RPMI7951 (cell line): ENCODE measurements at regions not wholly inside any gene's neighbourhood (a gene's known extent, or its start where the extent isn't known, plus 50 kb on each side); places are given as distances from the start of the nearest gene placed in this dataset.
"Not testable (repeated sequence)": the region's sequence is repeated elsewhere in the genome, so short reads cannot be mapped to it uniquely, and the experiment has no call there.

Experiments used
- DNase-seq: peaks from one replicate; pipeline ENCODE4 v3.0.0-alpha.2; 2012; ENCODE audit warnings: low read depth

DNA sequence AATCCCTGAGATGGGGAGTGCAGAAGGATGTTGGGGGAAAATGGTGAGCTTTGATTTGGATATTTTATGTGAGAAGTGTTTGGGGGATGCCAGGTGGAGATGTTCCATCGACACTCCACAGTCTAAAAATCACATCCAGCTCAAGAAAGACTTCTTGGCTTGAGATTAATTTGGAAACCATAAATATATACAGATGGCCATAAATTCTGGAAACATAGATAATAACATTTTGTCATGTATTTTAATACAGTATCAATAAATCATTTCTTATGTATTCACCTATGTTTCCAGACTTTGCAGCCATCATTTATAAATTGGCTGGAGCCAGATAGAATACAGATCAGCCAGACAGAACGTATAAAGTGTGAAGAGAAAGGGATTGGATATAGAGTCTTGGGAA, 245.5 kb upstream of the DDHD1 start:
- DNase-seq, result no peak

- DNase-seq, result not testable (repeated sequence)
Measured at GRCh38 chr14:53395267-53395666, 242.1 kb upstream of the DDHD1 start.

GRCh38 chr14:53391631-53392285, 238.6 kb upstream of the DDHD1 start:
- DNase-seq, result peak; percentile 94

DNA sequence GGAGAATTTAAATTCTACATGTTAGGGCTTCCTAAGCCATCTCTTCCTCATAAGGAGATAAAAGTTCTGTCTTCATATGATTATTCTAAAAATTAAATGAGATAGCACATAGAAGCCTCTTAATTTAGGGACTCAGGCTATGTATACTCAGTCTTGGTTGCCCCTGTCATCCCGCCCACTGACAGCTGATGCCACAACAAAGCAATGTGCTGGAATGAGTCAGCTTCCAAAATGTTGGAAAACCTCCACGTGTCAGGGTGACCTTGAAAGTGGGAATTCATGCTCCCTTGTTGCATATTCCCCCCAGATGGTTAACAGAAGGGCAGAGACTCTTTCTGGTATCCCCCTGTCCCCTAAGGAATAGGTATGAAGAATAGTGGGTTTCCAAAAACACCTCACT, 238.0 kb upstream of the DDHD1 start:
- DNase-seq, result peak; percentile 92

DNA sequence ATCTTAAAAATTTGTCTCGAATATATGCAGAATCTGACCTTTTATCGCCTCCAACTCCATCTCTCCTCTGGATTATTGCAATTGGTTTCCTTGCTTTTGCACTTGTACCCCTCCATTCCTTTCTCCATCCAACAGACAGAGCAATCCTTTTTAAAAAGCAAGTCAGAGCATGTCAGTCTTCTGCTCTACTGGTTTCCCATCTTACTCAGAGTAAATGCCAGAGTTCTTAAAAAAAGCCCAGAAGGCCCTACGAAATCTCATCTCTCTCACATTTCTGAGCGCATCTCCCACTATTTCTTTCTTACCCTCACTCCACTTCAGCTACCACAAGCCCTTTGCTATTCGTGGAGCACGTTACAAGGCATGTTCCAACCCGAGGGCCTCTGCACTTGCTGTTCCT, 236.9 kb upstream of the DDHD1 start:
- no peak for DNase-seq

GRCh38 chr14:53389202-53389601, 236.1 kb upstream of the DDHD1 start:
- DNase-seq, result peak; percentile 36

DNA sequence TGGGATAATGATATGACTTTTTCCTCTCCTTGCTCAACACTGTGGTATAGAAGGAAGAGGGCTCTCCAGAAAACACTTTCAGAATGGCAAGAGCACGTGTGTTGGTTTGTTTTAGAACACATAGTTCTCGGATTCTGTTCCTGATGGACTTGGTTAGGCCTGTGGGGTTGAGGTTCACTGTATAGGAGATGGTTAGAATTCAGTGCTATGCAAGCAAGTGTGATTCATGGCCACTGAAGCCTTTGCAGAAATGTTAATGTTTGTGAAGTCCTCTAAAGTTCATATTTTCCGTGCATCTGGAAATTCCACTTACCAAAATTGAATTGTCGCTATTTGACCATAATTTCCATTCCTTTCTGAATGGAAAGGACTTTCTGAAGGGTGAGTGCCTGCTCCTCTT, 233.2 kb upstream of the DDHD1 start:
- DNase-seq, result no peak

DNA sequence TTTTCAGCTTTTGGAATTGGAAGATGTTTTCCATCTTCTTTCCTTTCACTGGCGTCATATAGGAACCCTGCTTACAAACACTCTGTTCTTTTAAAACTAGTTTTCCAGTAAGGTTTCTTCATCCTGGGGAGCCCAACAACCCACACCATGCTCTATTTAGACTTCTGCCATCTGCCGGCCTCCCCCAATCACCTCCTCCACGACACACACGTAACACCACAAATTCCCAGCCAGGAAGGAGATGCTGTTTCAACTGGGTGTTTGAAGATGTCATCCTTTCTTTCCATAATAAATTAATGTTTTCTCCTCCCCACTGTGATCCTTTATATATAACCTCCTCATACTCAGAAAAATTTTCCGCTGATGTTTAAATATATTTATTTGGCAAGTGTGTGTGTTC, 231.4 kb upstream of the DDHD1 start:
- DNase-seq, result no peak

DNA sequence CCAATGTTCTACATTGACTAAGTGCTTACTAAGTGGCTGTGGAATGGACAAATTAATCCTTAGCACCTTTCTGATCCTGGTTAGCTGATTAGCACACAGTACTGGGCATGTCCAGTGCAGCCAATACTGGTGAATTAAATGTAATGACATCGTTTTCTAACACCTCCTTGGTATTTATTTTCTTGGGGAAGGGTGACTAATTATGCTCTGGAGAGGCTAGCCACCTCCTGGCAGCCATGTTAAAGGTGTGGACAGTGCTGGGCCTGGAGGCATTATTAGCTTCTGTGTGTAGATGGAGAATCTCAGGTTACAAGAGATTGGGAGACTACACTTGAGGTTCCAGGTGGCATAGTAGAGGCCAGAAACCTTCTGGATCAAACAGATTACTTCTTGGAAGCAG, 230.9 kb upstream of the DDHD1 start:
- no peak for DNase-seq

DNA sequence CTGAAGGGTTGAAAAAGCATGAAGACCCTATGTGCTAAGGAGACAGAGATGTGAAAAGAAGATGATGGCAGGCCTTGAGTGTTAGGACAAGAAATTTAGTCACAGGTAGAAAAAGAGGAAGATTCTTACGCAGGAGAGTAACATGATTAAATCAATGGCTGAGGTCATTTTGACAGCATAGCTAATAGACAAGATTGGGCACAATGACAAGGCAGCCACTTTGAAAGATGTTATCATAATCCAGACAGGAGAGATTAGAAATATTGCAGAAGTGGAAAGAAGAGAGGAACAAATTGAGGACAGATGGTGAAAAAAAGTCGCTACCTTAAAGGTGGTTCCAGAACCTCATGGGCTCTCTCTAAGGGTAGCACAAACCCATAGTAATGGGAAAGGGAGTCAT, 228.8 kb upstream of the DDHD1 start:
- DNase-seq, result no peak

DNA sequence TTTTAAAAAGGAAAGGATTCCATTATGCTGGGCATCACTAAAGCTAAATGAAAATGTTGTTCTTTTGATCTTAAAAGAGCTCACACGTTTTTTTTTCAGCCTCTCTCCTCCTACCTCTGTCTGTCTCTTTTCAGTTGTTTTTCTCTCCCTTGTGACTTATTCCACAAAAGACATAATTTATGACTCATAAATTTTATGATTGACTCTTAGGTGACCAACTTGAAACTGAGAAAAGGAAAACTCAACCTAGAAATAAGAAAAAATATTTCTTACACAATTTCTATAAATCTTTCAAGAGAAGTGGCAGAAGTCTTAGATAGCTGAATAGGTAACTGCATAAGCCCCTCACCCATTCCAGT, 227.7 kb upstream of the DDHD1 start:
- no peak for DNase-seq

DNA sequence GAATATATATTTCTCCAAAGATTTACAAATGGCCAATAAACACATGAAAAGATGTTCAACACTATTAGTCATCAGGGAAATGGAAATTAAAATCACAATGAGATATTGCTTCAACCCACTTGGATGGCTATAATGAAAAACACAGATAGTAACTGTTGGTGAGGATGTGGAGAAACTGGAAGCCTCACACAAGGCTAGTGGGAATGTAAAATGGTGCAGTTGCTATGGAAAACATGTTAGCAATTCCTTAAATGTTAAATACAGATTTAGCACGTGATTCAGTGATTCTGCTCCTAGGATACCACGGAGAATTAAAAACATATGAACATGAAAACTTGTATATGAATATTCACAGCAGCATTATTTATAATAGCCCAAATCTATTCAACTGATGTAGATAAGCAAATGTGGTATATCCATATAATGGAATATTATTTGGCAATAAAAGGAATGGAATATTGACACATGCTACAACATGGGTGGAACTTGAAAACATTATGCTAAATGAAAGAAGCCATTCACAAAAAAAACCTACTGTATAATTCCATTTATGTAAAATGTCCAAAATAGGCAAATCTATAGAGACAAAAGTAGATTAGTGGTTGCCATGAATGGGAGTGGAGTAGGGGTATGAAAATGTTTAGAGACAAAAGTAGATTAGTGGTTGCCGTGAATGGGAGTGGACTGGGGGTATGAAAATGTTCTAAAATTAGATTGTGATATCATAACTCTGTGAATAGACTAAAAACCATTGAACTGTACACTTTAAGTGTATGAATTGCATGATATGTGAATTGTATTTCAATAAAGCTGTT, 227.1 kb upstream of the DDHD1 start:
- no peak for DNase-seq

DNA sequence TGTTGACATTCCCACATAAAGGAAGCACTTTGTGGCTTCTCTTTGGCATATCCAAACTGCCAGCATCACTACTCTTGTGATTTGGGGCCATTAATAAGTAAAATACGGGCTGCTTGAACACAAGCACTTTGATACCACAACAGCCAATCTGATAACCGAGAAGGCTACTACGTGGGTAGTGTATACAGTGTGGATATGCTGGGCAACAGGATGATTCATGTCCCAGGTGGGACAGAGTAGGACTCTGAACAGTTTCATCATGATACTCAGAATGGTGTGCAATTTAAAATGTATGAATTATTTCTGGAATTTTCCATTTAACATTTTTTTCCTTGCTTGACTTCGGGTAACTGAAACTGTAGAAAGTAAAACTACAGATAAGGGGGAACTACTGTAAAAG, 225.0 kb upstream of the DDHD1 start:
- no peak for DNase-seq

- no peak for DNase-seq
Measured at GRCh38 chr14:53376064-53376463, 222.9 kb upstream of the DDHD1 start.

DNA sequence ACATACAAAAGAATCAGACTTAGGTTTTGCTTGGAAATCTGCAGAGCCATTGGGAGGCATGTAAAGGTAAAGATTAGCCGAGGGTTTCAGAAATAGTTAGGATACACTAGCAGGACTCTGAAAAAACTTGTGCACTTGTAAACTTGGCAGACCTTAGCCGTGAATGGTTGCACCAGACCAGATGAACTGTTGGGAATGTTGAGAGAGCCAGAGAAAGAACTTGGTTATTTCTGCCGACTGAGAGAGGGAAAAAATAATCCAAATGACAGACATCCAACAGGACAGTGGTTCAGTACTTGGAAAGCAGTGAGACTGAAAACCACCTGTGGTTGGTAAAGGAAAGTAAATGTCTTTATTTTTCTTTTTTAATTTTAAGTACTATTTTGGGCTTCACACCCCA, 222.5 kb upstream of the DDHD1 start:
- no peak for DNase-seq

- DNase-seq, result peak; percentile 75
Measured at GRCh38 chr14:53368711-53369201, 215.6 kb upstream of the DDHD1 start.

GRCh38 chr14:53368066-53368465, 214.9 kb upstream of the DDHD1 start:
- DNase-seq, result no peak

DNA sequence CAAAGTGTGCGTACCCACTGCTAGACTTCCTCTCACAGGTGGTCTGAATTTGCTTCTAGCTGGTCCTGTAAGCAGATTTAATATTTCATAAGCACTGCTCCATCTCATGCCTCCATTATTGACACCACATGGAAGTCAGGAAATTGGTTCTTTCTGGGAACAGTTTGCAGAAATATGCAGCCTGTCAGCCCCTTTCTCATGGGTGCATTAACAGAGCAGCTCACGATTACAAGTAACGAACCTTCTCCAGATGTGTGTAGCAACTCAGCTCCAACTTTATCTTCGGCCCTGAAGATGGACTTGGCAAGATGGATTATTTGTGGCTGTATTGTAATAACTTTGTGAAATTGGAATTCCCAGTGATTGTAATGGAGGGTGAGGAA, 214.5 kb upstream of the DDHD1 start:
- DNase-seq, result no peak

DNA sequence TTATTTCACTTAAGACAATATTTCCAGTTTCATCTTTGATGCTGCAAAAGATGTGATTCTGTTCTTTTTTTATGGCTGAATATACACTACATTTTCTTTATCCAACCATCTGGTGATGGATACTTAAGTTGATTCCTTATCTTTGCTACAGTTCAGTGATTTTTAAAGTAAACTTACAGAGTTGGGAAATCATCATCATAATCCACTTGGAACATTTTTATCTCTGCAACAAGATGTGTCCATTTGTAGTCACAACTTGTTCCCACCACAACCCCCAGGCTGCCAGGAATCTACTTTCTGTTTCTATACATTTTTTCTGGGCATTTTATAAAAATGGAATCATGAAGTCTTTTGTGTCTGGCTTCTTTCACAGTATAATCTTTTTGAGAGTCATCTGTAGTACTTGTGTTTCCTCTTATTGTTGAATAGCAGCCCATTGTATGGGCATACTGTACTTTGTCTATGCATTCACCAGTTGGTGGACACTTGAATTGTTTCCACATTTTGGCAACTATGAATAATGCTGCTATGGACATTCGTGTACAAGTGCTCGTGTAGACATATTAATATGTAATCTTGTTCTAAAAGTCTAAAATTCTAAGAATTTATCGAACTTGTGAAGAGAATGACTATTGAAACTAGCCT, 212.5 kb upstream of the DDHD1 start:
- no peak for DNase-seq

DNA sequence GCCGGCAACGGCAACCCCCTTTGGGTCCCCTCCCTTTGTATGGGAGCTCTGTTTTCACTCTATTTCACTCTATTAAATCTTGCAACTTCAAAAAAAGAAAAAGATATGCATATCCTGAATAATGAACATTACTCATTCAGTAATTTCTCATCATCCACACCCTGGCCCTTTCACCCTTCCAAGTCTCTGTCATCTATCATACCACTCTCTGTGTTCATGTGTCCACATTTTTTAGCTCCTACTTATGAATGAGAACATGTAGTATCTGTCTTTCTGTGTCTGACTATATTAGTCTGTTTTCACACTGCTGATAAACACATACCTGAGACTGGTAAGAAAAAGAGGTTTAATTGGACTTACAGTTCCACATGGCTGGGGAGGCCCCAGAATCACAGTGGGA, 209.8 kb upstream of the DDHD1 start:
- not testable (repeated sequence) for DNase-seq

GRCh38 chr14:53360829-53361228, 207.7 kb upstream of the DDHD1 start:
- no peak for DNase-seq

DNA sequence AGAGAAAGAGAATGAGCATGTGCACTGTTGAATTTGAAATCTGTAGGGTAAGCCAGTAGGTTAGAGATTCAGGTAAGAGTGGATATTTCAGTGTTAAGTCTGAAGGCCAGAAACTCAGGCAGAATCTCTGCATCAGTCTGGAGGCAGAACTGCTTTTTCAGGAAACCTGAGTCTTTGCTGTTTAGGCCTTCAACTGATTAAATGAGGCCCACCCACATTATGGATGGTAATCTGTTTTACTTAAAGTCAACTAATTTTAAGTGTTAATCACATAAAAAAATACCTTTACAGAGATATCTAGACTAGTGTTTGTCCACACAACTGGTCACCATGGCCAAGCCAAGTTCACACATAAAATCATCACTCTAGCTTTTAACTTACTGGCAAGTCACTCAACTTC, 205.0 kb upstream of the DDHD1 start:
- DNase-seq, result no peak
